ENCODE measurements at regions not wholly inside any gene's neighbourhood (a gene's known extent, or its start where the extent isn't known, plus 50 kb on each side); places are given as distances from the start of the nearest gene placed in this dataset.

DNA sequence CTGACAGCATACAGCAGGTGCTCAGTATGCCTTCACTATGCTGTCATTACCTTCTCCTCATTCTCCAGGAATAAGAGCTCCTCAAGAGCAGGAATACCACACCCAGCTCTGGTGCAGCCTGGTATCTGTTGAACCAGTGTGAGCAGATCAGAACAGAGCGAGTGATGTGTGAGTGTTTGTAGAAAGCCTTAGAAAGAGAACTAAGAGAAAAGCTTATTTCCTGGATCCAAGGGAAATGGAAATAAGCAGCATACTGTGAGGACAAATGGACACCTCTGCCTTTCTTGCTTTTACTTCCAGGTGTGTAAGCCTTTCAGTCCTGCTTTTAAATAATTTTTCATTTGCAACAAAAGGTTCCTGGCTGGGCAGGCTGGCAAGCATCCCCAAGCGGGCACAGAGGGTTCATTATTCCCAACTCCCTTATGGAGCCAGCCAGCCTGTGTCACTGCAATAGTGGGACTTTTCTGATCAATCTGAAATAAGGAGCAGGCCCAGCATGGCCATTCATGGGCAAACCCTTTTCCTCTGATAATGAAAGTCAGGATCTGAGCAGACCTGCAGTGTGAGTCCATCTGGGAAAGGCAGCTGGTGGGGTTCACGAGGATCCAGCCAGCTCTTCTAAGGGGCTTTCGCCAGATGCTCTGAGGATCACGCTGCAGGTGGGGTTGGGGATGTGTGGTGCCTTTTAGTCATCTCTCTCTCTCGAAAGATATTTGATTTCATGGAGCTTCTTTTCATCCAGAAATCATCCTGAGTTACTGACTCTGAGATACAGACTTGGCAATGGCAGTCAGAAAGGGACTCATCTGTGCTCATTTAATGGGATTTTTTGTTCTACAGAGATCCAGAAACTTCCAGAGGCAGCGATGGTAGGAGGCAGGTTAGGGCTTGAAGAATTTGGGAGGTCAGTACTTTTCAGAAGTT, 594.9 kb upstream of the CFAP20DC start:
- H3K4me2 ChIP-seq (ENCODE audit: low read length): no peak overlapping the region
- H3K4me3 ChIP-seq (ENCODE audit: low read length): no peak overlapping the region
- H3K4me1 ChIP-seq (ENCODE audit: control insufficient read depth, insufficient read depth, low read length): no peaks in the 10 kb centered on the region
- H3K27me3 ChIP-seq (ENCODE audit: control insufficient read depth, insufficient read depth, low read length): peaks cover 33% of the 10 kb centered on the region
- H3K36me3 ChIP-seq (ENCODE audit: insufficient read depth, low read length): no peaks in the 10 kb centered on the region
- H3K9me3 ChIP-seq (replicated peaks; ENCODE audit: low read length): no peaks in the 10 kb centered on the region
- no peak overlapping the region for H3K9ac ChIP-seq (ENCODE audit: low read depth, low read length)

DNA sequence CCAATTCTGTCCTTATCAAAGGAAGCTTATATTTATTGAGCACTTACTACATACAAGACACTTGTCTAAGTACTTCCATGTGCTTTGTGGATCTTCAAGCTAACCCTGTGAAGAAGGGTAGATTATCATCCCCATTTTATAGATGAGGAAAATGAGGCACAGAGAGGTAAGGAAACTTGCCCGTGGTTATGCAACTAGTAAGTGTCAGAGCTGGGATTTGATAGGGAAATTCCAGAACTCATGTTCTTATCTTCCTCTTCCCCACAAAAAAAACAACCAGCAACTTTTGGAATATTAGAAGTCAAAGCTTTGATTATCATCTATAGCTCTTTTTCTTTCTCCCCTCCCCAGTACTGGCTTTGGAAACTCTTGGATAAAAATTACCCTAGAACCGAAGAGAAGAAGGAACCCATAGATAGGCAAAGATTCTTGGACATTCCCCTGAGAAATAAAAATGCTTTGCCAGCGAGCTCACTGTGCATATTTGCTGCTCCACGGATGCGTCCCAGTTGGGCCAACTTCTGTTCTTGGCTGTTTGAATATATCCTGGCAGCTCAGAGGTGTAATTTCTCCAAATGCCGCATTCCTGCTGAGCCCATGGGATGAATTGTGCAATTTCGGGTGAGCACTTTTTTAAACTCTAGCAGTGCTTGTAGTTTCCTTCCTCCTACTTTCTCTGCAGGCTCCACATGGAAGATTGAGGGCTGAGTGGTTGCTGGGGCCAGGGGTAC, 591.5 kb upstream of the CFAP20DC start:
- Histone ChIP-seq H3K27me3 (ENCODE audit: control insufficient read depth, insufficient read depth, low read length) (peaks cover 33% of the 10 kb centered on the region), H3K9me3 (replicated peaks; ENCODE audit: low read length) (no peaks in the 10 kb centered on the region), H3K36me3 (ENCODE audit: insufficient read depth, low read length) (no peaks in the 10 kb centered on the region), H3K4me1 (ENCODE audit: control insufficient read depth, insufficient read depth, low read length) (no peaks in the 10 kb centered on the region), H3K4me2 (ENCODE audit: low read length) (no peak overlapping the region), H3K9ac (ENCODE audit: low read depth, low read length) (no peak overlapping the region), H3K4me3 (ENCODE audit: low read length) (no peak overlapping the region)

DNA sequence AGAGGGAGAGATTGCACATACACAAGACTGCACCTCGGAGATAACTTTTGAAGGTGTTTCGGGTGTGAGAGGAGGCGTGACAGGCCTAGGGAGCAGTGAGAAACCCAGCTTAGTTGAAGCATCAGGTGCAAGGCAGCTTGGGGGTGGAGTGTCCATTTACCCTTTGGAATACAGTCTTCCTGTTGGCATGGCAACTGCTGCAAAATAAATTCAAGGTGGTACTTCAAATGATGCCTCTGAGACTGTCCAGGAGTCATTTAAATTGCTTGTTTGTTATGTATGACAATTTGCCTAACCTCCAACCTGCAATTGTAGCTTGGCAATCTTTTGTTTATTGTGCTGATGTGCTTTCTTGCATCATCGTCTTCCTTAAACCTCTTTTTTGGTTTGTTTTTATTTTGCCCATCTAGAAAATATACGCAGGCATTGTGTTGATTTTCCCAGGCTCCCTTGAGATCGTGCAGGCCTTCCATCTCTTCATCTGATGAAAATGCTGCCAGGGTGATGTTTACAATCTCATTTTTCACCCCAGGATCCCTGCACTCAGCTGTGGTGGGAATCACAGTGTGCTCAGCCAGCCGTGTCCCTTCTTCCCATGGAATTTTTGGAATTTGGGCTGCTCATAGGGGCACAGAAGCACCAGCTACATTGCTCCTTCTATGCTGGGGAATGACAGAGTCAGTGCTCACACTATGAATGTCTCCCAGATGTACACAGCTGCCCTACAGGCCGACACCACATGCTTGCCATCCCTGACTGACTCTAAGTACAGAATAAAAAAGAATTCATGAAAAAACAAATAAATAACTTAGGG, 583.1 kb upstream of the CFAP20DC start:
- Histone ChIP-seq H3K4me1 (ENCODE audit: control insufficient read depth, insufficient read depth, low read length) (no peaks in the 10 kb centered on the region), H3K36me3 (ENCODE audit: insufficient read depth, low read length) (no peaks in the 10 kb centered on the region), H3K27me3 (ENCODE audit: control insufficient read depth, insufficient read depth, low read length) (no peaks in the 10 kb centered on the region), H3K9me3 (replicated peaks; ENCODE audit: low read length) (no peaks in the 10 kb centered on the region), H3K4me2 (ENCODE audit: low read length) (no peak overlapping the region), H3K9ac (ENCODE audit: low read depth, low read length) (no peak overlapping the region), H3K4me3 (ENCODE audit: low read length) (no peak overlapping the region)

DNA sequence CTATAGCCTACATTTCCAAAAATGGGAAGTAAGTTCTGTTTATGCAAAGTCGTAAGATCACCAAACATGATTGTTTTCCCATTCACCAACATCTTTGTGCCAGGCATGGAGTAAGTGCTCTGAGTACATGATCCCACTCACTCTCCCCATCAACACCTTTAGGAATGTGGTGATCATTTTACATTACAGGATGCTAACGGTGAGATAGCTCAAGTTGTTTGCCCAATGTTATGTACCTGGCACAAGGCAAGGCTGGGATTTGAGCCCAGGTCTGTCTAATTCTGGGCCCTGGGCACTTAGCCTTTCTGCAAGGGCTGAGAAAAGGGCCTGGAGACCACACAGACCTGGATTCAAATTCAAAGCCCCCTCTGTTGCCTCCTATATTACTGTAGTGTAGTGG, 581.7 kb upstream of the CFAP20DC start:
- Histone ChIP-seq H3K4me2 (ENCODE audit: low read length) (no peak overlapping the region), H3K9me3 (replicated peaks; ENCODE audit: low read length) (no peaks in the 10 kb centered on the region), H3K4me1 (ENCODE audit: control insufficient read depth, insufficient read depth, low read length) (no peaks in the 10 kb centered on the region), H3K36me3 (ENCODE audit: insufficient read depth, low read length) (no peaks in the 10 kb centered on the region), H3K27me3 (ENCODE audit: control insufficient read depth, insufficient read depth, low read length) (no peaks in the 10 kb centered on the region), H3K9ac (ENCODE audit: low read depth, low read length) (no peak overlapping the region), H3K4me3 (ENCODE audit: low read length) (no peak overlapping the region)

DNA sequence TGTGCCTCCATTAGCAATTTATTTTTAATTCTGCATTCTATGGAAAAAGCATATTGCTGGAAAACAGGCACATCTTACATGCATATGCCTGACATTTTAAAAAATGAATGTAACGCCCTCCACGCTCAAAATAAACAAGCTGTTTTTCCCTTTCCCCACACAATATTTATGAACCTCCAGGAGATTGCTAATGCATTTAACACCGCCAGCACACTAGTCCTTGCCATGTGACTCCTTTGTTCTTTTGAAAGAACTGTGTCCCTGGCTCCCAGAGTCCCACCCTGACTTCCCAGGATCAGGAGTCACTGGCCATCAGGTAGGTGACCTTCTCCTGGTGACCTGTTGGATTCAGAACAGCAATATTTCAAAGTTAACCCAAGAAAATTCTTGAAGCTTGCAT, 571.2 kb upstream of the CFAP20DC start:
- Histone ChIP-seq H3K9ac (ENCODE audit: low read depth, low read length) (no peak overlapping the region), H3K4me3 (ENCODE audit: low read length) (no peak overlapping the region), H3K36me3 (ENCODE audit: insufficient read depth, low read length) (no peaks in the 10 kb centered on the region), H3K27me3 (ENCODE audit: control insufficient read depth, insufficient read depth, low read length) (no peaks in the 10 kb centered on the region), H3K9me3 (replicated peaks; ENCODE audit: low read length) (no peaks in the 10 kb centered on the region), H3K4me1 (ENCODE audit: control insufficient read depth, insufficient read depth, low read length) (no peaks in the 10 kb centered on the region), H3K4me2 (ENCODE audit: low read length) (no peak overlapping the region)

DNA sequence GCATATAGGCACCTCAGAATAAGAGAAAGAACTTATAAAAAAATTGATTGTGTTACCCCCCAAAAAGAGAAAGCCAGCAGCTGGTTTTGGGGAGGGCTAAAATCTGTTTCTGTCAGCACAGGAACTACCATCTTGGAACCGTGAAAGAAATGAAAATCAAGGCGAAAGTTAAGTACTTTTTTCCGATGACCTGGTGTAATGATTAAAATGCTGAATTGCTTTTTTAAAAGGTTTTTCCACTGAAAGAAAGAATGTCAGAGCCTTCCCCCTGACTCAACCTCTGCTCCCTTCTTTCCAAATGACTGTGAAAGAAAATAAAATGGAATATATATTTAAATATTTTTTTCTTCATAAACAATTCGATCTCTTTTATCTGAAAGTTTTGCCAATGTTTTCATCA, 570.5 kb upstream of the CFAP20DC start:
- Histone ChIP-seq H3K4me1 (ENCODE audit: control insufficient read depth, insufficient read depth, low read length) (no peaks in the 10 kb centered on the region), H3K4me3 (ENCODE audit: low read length) (no peak overlapping the region), H3K36me3 (ENCODE audit: insufficient read depth, low read length) (no peaks in the 10 kb centered on the region), H3K9ac (ENCODE audit: low read depth, low read length) (no peak overlapping the region), H3K4me2 (ENCODE audit: low read length) (no peak overlapping the region), H3K9me3 (replicated peaks; ENCODE audit: low read length) (no peaks in the 10 kb centered on the region), H3K27me3 (ENCODE audit: control insufficient read depth, insufficient read depth, low read length) (no peaks in the 10 kb centered on the region)

DNA sequence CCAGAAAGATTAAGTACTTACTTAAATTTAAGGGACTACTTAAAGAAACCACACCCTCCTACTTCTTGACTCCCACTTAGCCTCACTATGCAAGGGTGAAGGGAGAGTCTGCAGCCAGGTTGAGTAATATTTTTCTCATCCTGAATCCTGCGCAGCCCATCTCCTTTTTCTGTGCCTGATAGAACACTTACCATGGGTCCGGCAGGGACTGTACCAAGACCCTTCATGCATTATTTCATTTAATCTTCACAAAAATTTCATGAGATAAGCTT, 562.6 kb upstream of the CFAP20DC start:
- Histone ChIP-seq H3K36me3 (ENCODE audit: insufficient read depth, low read length) (no peaks in the 10 kb centered on the region), H3K4me2 (ENCODE audit: low read length) (no peak overlapping the region), H3K4me1 (ENCODE audit: control insufficient read depth, insufficient read depth, low read length) (no peaks in the 10 kb centered on the region), H3K27me3 (ENCODE audit: control insufficient read depth, insufficient read depth, low read length) (no peaks in the 10 kb centered on the region), H3K9me3 (replicated peaks; ENCODE audit: low read length) (no peaks in the 10 kb centered on the region), H3K9ac (ENCODE audit: low read depth, low read length) (no peak overlapping the region), H3K4me3 (ENCODE audit: low read length) (no peak overlapping the region)

DNA sequence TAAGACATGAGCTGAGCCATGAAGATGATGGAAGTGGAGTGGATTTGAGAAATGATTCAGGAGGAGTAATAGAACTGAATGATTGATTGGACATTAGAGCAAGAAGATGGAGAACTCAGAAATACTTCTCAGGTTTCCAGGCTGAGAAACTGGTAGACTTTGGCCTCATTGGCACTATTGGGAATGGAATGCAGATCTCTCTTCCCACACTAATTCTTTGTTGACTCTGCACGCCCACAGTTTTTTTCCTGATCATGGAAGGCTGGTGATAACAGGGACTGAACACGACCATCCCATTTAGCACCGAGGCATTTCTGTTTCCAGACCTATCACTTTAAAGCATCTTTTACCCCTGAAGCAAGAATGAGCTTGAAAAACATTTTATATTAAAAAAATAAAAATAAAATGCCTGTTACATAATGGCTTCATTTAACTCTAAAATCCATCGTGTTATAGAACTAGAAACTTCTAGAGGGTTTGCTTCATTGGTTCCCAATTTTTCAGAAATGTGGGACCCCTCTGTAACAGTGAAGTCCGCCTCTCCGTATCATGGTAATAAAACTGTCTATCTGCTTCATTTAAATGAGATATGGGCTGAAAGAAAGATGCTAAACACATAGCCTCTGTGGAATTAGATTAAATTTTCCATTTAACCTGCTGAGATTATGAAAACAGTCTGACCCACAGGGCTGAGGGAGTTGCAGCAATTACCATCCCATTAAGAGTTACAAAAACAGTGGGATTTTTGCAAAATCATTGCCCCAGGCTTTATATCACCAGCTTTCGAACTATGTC, 562.0 kb upstream of the CFAP20DC start:
- H3K4me1 ChIP-seq (ENCODE audit: control insufficient read depth, insufficient read depth, low read length): no peaks in the 10 kb centered on the region
- H3K27me3 ChIP-seq (ENCODE audit: control insufficient read depth, insufficient read depth, low read length): no peaks in the 10 kb centered on the region
- no peak overlapping the region for H3K9ac ChIP-seq (ENCODE audit: low read depth, low read length)
- no peaks in the 10 kb centered on the region for H3K9me3 ChIP-seq (replicated peaks; ENCODE audit: low read length)
- H3K4me3 ChIP-seq (ENCODE audit: low read length): no peak overlapping the region
- no peaks in the 10 kb centered on the region for H3K36me3 ChIP-seq (ENCODE audit: insufficient read depth, low read length)
- no peak overlapping the region for H3K4me2 ChIP-seq (ENCODE audit: low read length)

DNA sequence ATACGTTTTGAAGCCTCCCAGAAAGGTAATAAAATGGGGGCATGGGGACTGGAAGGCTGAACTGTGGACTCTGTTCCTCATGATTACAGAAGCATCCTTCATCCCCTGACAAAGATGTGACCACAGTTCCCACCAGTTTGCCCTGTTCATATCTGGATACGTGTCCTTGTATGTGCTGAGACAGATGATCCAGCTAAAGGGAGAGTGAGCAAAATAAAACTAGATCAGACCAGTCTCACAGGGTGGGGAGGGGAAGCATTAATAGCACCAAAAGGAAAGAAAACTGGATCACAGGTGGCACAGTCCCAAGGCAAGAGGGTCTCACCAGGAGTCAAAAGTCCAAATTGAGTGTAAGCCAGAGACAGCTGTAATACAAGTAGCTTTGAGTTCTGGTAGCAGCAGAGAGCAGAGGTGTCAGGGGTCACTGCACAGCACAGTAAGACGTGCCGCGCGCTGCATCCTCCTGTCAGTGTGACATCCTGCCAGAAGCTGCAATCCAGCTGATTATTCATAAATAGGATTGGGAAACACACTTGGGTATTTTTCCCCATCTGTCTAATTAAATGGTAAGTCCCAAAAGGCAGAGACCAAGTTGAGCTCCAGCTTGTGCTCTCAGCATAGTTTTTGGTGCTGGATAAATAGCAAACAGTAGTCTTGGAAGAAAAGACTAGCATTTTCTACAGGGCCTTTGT, 560.0 kb upstream of the CFAP20DC start:
- Histone ChIP-seq H3K36me3 (ENCODE audit: insufficient read depth, low read length) (no peaks in the 10 kb centered on the region), H3K27me3 (ENCODE audit: control insufficient read depth, insufficient read depth, low read length) (no peaks in the 10 kb centered on the region), H3K4me2 (ENCODE audit: low read length) (no peak overlapping the region), H3K9me3 (replicated peaks; ENCODE audit: low read length) (no peaks in the 10 kb centered on the region), H3K4me3 (ENCODE audit: low read length) (no peak overlapping the region), H3K4me1 (ENCODE audit: control insufficient read depth, insufficient read depth, low read length) (no peaks in the 10 kb centered on the region), H3K9ac (ENCODE audit: low read depth, low read length) (no peak overlapping the region)

DNA sequence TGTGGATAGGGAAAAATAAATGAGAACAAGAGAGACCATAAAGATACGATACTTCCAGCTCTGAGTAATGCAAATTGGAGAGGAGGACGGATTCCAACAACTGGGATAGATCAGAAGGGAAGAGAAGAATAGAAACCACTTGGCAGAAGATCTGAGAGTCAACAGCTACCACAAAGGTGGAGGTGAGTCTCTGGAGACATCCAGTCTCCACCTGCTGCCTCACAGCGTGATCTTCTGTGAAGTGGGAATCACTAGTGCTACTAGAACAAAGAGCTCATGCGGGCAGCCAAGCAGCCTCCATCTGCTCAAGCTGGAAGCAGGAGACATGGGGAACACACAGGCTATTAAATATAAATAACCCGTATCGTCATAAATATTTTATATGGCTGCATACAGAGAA, 558.5 kb upstream of the CFAP20DC start:
- no peaks in the 10 kb centered on the region for H3K27me3 ChIP-seq (ENCODE audit: control insufficient read depth, insufficient read depth, low read length)
- no peaks in the 10 kb centered on the region for H3K36me3 ChIP-seq (ENCODE audit: insufficient read depth, low read length)
- H3K9ac ChIP-seq (ENCODE audit: low read depth, low read length): no peak overlapping the region
- no peak overlapping the region for H3K4me2 ChIP-seq (ENCODE audit: low read length)
- H3K9me3 ChIP-seq (replicated peaks; ENCODE audit: low read length): no peaks in the 10 kb centered on the region
- no peaks in the 10 kb centered on the region for H3K4me1 ChIP-seq (ENCODE audit: control insufficient read depth, insufficient read depth, low read length)
- no peak overlapping the region for H3K4me3 ChIP-seq (ENCODE audit: low read length)
